IMR-90 (cell line): ENCODE measurements at regions not wholly inside any gene's neighbourhood (a gene's known extent, or its start where the extent isn't known, plus 50 kb on each side); places are given as distances from the start of the nearest gene placed in this dataset.

Experiments used
- BHLHE40 ChIP-seq: fragments of 150-350 bp; IDR thresholded peaks from 2 replicates; pipeline ENCODE4 v1.6.1; 2016; ENCODE audit warnings: mild to moderate bottlenecking, low read depth, low read length
- CEBPB ChIP-seq: IDR thresholded peaks from 2 replicates; pipeline ENCODE4 v1.6.1; 2012; ENCODE audit warnings: low read depth, low read length, improper control_type of control experiment
- MAFK ChIP-seq: IDR thresholded peaks from 2 replicates; pipeline ENCODE4 v1.6.1; 2012; ENCODE audit warnings: low read depth, low read length, improper control_type of control experiment
- MAZ ChIP-seq: IDR thresholded peaks from 2 replicates; pipeline ENCODE4 v1.6.1; 2012; ENCODE audit warnings: low read depth, mild to moderate bottlenecking, low read length, improper control_type of control experiment, moderate library complexity, borderline replicate concordance
- POLR2A ChIP-seq: IDR thresholded peaks from 2 replicates; pipeline ENCODE4 v1.6.1; 2012; ENCODE audit warnings: mild to moderate bottlenecking, low read depth, low read length
- RCOR1 ChIP-seq: IDR thresholded peaks from 2 replicates; pipeline ENCODE4 v1.6.1; 2012; ENCODE audit warnings: mild to moderate bottlenecking, low read length, improper control_type of control experiment; ENCODE audit not compliant: insufficient replicate concordance
- RFX5 ChIP-seq: IDR thresholded peaks from 2 replicates; pipeline ENCODE4 v1.8.0; 2012; ENCODE audit warnings: low read depth, mild to moderate bottlenecking, low read length, moderate library complexity
- TF ChIP-seq, protein P1 (sequence below): conservative IDR thresholded peaks from 2 replicates; pipeline ENCODE4 v1.5.1; 2012; ENCODE audit warnings: mild to moderate bottlenecking, low read depth, low read length, improper control_type of control experiment

DNA sequence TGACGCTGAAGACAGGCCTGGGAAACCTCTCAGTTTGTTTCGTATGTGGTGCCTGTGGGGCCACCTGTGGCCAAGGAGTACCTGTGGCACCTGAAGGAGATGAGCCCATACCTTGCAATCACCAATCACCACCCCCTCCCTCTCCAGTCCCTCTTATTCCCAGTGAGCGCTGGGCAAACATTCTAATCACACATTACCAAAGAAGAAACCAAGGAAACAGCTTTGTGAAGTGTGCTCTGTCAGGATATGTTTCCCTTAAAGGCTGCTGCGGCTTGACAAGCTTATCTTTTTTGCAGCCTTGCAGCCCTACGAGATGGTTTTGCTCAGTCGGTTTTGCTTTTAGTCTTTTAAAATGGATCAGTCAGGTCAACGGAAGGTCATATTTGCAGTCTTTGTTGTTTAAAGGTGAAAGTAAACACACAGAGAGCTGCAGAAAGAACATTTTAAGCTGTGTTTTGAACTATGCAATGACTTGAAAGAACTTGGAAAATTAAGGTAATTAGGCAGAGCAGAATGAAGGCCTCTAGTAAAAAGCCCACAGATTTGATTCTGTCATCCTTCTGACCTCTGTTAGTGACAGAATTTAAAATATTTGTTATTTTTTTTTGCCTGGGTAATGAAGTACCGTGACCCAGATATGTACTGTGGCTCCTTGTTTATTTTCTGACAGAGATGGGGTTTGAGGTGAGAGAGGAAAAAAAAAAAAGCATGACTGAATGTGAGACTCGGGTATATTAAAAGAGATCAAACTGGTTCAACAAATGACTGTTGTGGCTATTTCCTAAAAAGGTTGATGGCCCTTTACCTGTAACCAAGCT is 461.4 kb downstream of the NSUN3 start:
- no peak for TF ChIP-seq POLR2A
- TF ChIP-seq, protein P1, sequence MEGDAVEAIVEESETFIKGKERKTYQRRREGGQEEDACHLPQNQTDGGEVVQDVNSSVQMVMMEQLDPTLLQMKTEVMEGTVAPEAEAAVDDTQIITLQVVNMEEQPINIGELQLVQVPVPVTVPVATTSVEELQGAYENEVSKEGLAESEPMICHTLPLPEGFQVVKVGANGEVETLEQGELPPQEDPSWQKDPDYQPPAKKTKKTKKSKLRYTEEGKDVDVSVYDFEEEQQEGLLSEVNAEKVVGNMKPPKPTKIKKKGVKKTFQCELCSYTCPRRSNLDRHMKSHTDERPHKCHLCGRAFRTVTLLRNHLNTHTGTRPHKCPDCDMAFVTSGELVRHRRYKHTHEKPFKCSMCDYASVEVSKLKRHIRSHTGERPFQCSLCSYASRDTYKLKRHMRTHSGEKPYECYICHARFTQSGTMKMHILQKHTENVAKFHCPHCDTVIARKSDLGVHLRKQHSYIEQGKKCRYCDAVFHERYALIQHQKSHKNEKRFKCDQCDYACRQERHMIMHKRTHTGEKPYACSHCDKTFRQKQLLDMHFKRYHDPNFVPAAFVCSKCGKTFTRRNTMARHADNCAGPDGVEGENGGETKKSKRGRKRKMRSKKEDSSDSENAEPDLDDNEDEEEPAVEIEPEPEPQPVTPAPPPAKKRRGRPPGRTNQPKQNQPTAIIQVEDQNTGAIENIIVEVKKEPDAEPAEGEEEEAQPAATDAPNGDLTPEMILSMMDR = no peak
- no peak for TF ChIP-seq BHLHE40
- TF ChIP-seq RFX5 = no peak
- TF ChIP-seq MAZ = no peak
- no peak for TF ChIP-seq CEBPB
- no peak for TF ChIP-seq MAFK
- no peak for TF ChIP-seq RCOR1
